ENCODE measurements at regions not wholly inside any gene's neighbourhood (a gene's known extent, or its start where the extent isn't known, plus 50 kb on each side); places are given as distances from the start of the nearest gene placed in this dataset.

DNA sequence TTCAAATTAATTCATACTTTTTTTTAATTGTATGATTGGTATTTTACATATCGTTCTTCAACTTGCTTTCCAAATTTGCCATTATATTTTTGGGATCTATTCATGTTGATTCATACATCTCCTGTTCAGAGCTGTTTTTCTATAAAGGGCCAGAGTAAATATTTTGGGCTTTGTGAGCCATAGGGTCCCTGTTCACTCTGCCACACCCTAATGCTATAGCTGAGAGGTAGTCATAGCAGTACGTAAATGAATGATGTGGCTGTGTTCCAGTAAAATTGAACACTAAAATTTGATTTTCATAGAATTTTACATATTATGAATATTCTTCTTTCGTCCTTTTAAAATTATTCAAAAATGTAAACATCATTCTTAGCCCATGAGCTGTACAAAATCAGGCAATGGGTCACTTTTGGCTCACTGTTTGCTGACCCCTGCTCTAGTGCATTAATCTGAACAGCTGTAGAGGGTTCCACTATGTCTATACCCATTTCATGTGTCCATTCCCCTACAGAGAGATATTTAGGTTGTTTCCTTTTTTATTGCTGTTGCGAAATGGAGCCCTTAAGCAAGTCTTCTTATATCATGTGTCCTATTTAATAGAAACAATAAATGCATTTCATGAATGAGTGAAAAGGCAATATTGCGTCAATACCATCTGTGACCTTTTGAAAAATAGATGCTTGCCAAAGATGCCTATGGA is 136.4 kb upstream of the SALL4 start:
- WGBS (ENCODE audit: insufficient coverage): no CpG with 5 or more reads among the region's 5 CpGs
- H3K79me2 ChIP-seq (ENCODE audit: insufficient read depth, low read length): no peaks in the 10 kb centered on the region
- H3K4me2 ChIP-seq (replicated peaks; ENCODE audit: extremely low read depth, low read length, poor library complexity, severe bottlenecking): no peak overlapping the region
- peaks cover 0 to 2% (median 1%) of the 10 kb centered on the region in 3 donors for H3K27me3 Mint-ChIP-seq (ENCODE audit: low read depth in 3 of 3)
- TF ChIP-seq, protein P1, sequence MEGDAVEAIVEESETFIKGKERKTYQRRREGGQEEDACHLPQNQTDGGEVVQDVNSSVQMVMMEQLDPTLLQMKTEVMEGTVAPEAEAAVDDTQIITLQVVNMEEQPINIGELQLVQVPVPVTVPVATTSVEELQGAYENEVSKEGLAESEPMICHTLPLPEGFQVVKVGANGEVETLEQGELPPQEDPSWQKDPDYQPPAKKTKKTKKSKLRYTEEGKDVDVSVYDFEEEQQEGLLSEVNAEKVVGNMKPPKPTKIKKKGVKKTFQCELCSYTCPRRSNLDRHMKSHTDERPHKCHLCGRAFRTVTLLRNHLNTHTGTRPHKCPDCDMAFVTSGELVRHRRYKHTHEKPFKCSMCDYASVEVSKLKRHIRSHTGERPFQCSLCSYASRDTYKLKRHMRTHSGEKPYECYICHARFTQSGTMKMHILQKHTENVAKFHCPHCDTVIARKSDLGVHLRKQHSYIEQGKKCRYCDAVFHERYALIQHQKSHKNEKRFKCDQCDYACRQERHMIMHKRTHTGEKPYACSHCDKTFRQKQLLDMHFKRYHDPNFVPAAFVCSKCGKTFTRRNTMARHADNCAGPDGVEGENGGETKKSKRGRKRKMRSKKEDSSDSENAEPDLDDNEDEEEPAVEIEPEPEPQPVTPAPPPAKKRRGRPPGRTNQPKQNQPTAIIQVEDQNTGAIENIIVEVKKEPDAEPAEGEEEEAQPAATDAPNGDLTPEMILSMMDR (IDR thresholded peaks at IDR 0.05): no peak
- no peak overlapping the region for H3K27ac ChIP-seq (ENCODE audit: low read depth in 1 of 2, low read length in 2 of 2)
- no peak overlapping the region for H2AFZ ChIP-seq (ENCODE audit: insufficient read depth, low read depth, low read length, poor library complexity, severe bottlenecking)
- H3K36me3 Mint-ChIP-seq: no peaks in the 10 kb centered on the region
- H3K9me3 Mint-ChIP-seq: peaks cover 0 to 3% (median 0%) of the 10 kb centered on the region in 7 donors
- H3K9ac ChIP-seq (ENCODE audit: insufficient read depth, low read length, poor library complexity, severe bottlenecking): no peak overlapping the region
- no peak overlapping the region for H3K4me3 Mint-ChIP-seq
- no peak for DNase-seq
- peak overlapping the region in 1 of 7 donors; percentile 0 for H3K27ac Mint-ChIP-seq
- no peaks in the 10 kb centered on the region for H3K36me3 ChIP-seq (replicated peaks in 1 of 2; ENCODE audit: control insufficient read depth in 1 of 2, insufficient read depth in 2 of 2, low read length in 2 of 2)
- intact Hi-C loops (cut with micrococcal nuclease): no loop called here
- no peaks in the 10 kb centered on the region for H3K4me1 Mint-ChIP-seq
- no peaks in the 10 kb centered on the region for H3K4me1 ChIP-seq (ENCODE audit: control insufficient read depth in 1 of 2, insufficient read depth in 2 of 2, low read length in 2 of 2)
- H3K9me3 ChIP-seq (replicated peaks in 1 of 2; ENCODE audit: control insufficient read depth in 1 of 2, insufficient read depth in 1 of 2, low read length in 2 of 2): no peaks in the 10 kb centered on the region
- H4K20me1 ChIP-seq (ENCODE audit: insufficient read depth, low read length): no peaks in the 10 kb centered on the region
- no peaks in the 10 kb centered on the region for H3K27me3 ChIP-seq (ENCODE audit: control insufficient read depth in 2 of 2, insufficient read depth in 2 of 2, low read length in 2 of 2)
- H3K4me3 ChIP-seq (replicated peaks in 1 of 3; ENCODE audit: low read depth in 2 of 3, low read length in 3 of 3): no peak overlapping the region

DNA sequence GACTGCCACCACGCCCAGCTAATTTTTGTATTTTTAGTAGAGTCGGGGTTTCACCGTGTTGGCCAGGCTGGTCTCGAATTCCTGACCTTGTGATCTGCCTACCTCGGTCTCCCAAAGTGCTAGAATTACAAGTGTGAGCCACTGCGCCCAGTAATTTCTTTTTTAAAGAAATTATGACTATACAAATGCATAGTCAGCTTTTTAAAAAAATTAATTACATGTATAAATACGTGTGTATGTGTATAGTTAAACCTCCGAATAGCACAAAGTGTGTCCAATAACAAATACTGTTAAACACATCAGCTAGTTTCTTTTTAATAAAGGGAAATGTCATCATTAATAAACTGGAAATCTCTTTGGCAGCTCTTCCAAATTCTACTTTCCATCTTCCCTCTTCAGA is 135.5 kb upstream of the SALL4 start:
- no peak overlapping the region for H3K27ac Mint-ChIP-seq
- no peak overlapping the region for H2AFZ ChIP-seq (ENCODE audit: insufficient read depth, low read depth, low read length, poor library complexity, severe bottlenecking)
- DNase-seq: no peak
- no peaks in the 10 kb centered on the region for H3K9me3 ChIP-seq (replicated peaks in 1 of 2; ENCODE audit: control insufficient read depth in 1 of 2, insufficient read depth in 1 of 2, low read length in 2 of 2)
- peaks cover 0 to 3% (median 0%) of the 10 kb centered on the region in 7 donors for H3K9me3 Mint-ChIP-seq
- H3K4me2 ChIP-seq (replicated peaks; ENCODE audit: extremely low read depth, low read length, poor library complexity, severe bottlenecking): no peak overlapping the region
- H3K27me3 ChIP-seq (ENCODE audit: control insufficient read depth in 2 of 2, insufficient read depth in 2 of 2, low read length in 2 of 2): no peaks in the 10 kb centered on the region
- no peak overlapping the region for H3K27ac ChIP-seq (ENCODE audit: low read depth in 1 of 2, low read length in 2 of 2)
- TF ChIP-seq, protein P1 (IDR thresholded peaks at IDR 0.05): no peak
- H3K9ac ChIP-seq (ENCODE audit: insufficient read depth, low read length, poor library complexity, severe bottlenecking): no peak overlapping the region
- H3K36me3 Mint-ChIP-seq: no peaks in the 10 kb centered on the region
- no peak overlapping the region for H3K4me3 ChIP-seq (replicated peaks in 1 of 3; ENCODE audit: low read depth in 2 of 3, low read length in 3 of 3)
- H3K4me1 Mint-ChIP-seq: no peaks in the 10 kb centered on the region
- intact Hi-C loops (cut with micrococcal nuclease): no loop called here
- no peaks in the 10 kb centered on the region for H3K4me1 ChIP-seq (ENCODE audit: control insufficient read depth in 1 of 2, insufficient read depth in 2 of 2, low read length in 2 of 2)
- H4K20me1 ChIP-seq (ENCODE audit: insufficient read depth, low read length): no peaks in the 10 kb centered on the region
- peaks cover 0 to 2% (median 1%) of the 10 kb centered on the region in 3 donors for H3K27me3 Mint-ChIP-seq (ENCODE audit: low read depth in 3 of 3)
- no peaks in the 10 kb centered on the region for H3K79me2 ChIP-seq (ENCODE audit: insufficient read depth, low read length)
- 87% methylated on average over 3 of the region's 8 CpGs for whole genome bisulfite sequencing (ENCODE audit: insufficient coverage)
- H3K4me3 Mint-ChIP-seq: no peak overlapping the region
- H3K36me3 ChIP-seq (replicated peaks in 1 of 2; ENCODE audit: control insufficient read depth in 1 of 2, insufficient read depth in 2 of 2, low read length in 2 of 2): no peaks in the 10 kb centered on the region
